ENCODE measurements at regions not wholly inside any gene's neighbourhood (a gene's known extent, or its start where the extent isn't known, plus 50 kb on each side); places are given as distances from the start of the nearest gene placed in this dataset.

DNA sequence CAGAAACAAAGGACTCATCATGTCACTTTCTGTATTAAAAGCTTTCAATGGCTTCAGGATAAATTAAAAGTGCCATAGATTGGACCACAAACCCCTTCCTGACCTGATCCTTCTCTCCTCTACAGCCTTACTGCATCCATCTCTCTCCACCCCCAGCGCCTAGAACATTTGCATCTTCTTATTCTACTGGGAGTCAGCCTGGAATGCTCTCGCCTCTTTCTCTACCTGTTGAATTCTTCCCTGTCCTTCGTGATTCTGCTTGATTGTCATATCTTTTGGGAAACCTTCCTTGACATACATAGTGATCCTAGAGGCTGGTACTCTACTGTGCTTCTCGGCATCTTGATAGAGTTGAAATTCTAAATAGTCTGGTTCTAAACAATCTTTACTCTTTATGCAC is 332.0 kb upstream of the PBX1 start:
- TF ChIP-seq, protein P1, sequence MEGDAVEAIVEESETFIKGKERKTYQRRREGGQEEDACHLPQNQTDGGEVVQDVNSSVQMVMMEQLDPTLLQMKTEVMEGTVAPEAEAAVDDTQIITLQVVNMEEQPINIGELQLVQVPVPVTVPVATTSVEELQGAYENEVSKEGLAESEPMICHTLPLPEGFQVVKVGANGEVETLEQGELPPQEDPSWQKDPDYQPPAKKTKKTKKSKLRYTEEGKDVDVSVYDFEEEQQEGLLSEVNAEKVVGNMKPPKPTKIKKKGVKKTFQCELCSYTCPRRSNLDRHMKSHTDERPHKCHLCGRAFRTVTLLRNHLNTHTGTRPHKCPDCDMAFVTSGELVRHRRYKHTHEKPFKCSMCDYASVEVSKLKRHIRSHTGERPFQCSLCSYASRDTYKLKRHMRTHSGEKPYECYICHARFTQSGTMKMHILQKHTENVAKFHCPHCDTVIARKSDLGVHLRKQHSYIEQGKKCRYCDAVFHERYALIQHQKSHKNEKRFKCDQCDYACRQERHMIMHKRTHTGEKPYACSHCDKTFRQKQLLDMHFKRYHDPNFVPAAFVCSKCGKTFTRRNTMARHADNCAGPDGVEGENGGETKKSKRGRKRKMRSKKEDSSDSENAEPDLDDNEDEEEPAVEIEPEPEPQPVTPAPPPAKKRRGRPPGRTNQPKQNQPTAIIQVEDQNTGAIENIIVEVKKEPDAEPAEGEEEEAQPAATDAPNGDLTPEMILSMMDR (conservative IDR thresholded peaks at IDR 0.05; ENCODE audit: low read length) = no peak
- no peak for TF ChIP-seq EZH2phosphoT487 (IDR thresholded peaks at IDR 0.05; ENCODE audit: borderline replicate concordance, low read depth, low read length)
